CD14-positive monocyte (primary cell): ENCODE measurements at regions not wholly inside any gene's neighbourhood (a gene's known extent, or its start where the extent isn't known, plus 50 kb on each side); places are given as distances from the start of the nearest gene placed in this dataset.

ENCODE experiments used
- DNase-seq, 3 donors: peaks; one replicate each; pipeline ENCODE4 v3.0.0-alpha.2; 2011 to 2022
- H2AFZ ChIP-seq: 2 replicates; pipeline ENCODE4 v1.6.0; 2012; ENCODE audit warnings: mild to moderate bottlenecking, low read depth, low read length, inconsistent platforms; ENCODE audit not compliant: insufficient read depth, poor library complexity, severe bottlenecking
- H3K27ac ChIP-seq, 2 donors: 1 replicate in 1 of 2; 2 replicates in 1 of 2; pipeline ENCODE4 v1.5.1; 2012 to 2013; ENCODE audit warnings: low read length in 2 of 2, control low read depth in 1 of 2, inconsistent platforms in 1 of 2, low read depth in 1 of 2, mild to moderate bottlenecking in 1 of 2
- H3K27me3 ChIP-seq, 2 donors: one replicate each; pipeline versions ENCODE4 v1.6.0 to v1.6.1; 2011 to 2013; ENCODE audit warnings: low read length in 2 of 2; ENCODE audit not compliant: control insufficient read depth in 2 of 2, insufficient read depth in 2 of 2
- H3K36me3 ChIP-seq, 2 donors: replicated peaks in 1 of 2; 1 replicate in 1 of 2; 2 replicates in 1 of 2; pipeline versions ENCODE4 v1.5.1 to v1.6.1; 2012 to 2013; ENCODE audit warnings: low read length in 2 of 2, control low read depth in 1 of 2, inconsistent platforms in 1 of 2, mild to moderate bottlenecking in 1 of 2; ENCODE audit not compliant: insufficient read depth in 2 of 2, control insufficient read depth in 1 of 2
- H3K4me1 ChIP-seq, 2 donors: 1 replicate in 1 of 2; 2 replicates in 1 of 2; pipeline versions ENCODE4 v1.5.1 to v1.6.1; 2012 to 2013; ENCODE audit warnings: low read length in 2 of 2, control low read depth in 1 of 2, inconsistent platforms in 1 of 2, mild to moderate bottlenecking in 1 of 2, moderate library complexity in 1 of 2; ENCODE audit not compliant: insufficient read depth in 2 of 2, control insufficient read depth in 1 of 2
- H3K4me2 ChIP-seq: replicated peaks from 2 replicates; pipeline ENCODE3; 2012; ENCODE audit warnings: low read length, moderate library complexity, mild to moderate bottlenecking; ENCODE audit not compliant: poor library complexity, severe bottlenecking; ENCODE audit errors: extremely low read depth
- H3K4me3 ChIP-seq, 3 experiments: fragments of 200-600 bp in 1 of 3; sonication (generic) in 1 of 3; replicated peaks in 1 of 3; 1 replicate in 2 of 3; 2 replicates in 1 of 3; pipeline ENCODE4 v1.5.1; 2011 to 2013; ENCODE audit warnings: low read length in 3 of 3, mild to moderate bottlenecking in 3 of 3, control low read depth in 2 of 3, low read depth in 2 of 3, inconsistent platforms in 1 of 3, moderate library complexity in 1 of 3
- H3K79me2 ChIP-seq: 2 replicates; pipeline ENCODE4 v1.6.0; 2012; ENCODE audit warnings: mild to moderate bottlenecking, control low read depth, inconsistent platforms, low read length, moderate library complexity; ENCODE audit not compliant: insufficient read depth
- H3K9ac ChIP-seq: 2 replicates; pipeline ENCODE4 v1.6.0; 2017; ENCODE audit warnings: low read length, mild to moderate bottlenecking; ENCODE audit not compliant: insufficient read depth, poor library complexity, severe bottlenecking
- H3K9me3 ChIP-seq, 2 donors: replicated peaks in 1 of 2; 1 replicate in 1 of 2; 2 replicates in 1 of 2; pipeline versions ENCODE4 v1.5.1 to v1.6.1; 2012 to 2013; ENCODE audit warnings: low read length in 2 of 2, control low read depth in 1 of 2; ENCODE audit not compliant: control insufficient read depth in 1 of 2, insufficient read depth in 1 of 2
- H4K20me1 ChIP-seq: 2 replicates; pipeline ENCODE4 v1.6.0; 2012; ENCODE audit warnings: mild to moderate bottlenecking, low read length, control low read depth, moderate library complexity; ENCODE audit not compliant: insufficient read depth
- H3K27ac Mint-ChIP-seq, 7 donors: one replicate each; pipeline ENCODE4 v1.8.0; 2020; ENCODE audit warnings: mild to moderate bottlenecking in 7 of 7, mixed read lengths in 7 of 7, moderate library complexity in 6 of 7, inconsistent platforms in 2 of 7
- H3K27me3 Mint-ChIP-seq, 3 donors: one replicate each; pipeline ENCODE4 v1.8.0; 2021 to 2022; ENCODE audit warnings: low read depth in 3 of 3, mild to moderate bottlenecking in 3 of 3, mixed read lengths in 3 of 3, moderate library complexity in 3 of 3, inconsistent platforms in 1 of 3
- H3K36me3 Mint-ChIP-seq, 2 donors: one replicate each; pipeline ENCODE4 v1.8.0; 2020; ENCODE audit warnings: mixed read lengths in 2 of 2, inconsistent platforms in 1 of 2, mild to moderate bottlenecking in 1 of 2
- H3K4me1 Mint-ChIP-seq: one replicate; pipeline ENCODE4 v1.8.0; 2020; ENCODE audit warnings: mild to moderate bottlenecking, mixed read lengths
- H3K4me3 Mint-ChIP-seq, 2 donors: one replicate each; pipeline ENCODE4 v1.8.0; 2020; ENCODE audit warnings: mild to moderate bottlenecking in 2 of 2, mixed read lengths in 2 of 2, moderate library complexity in 1 of 2
- H3K9me3 Mint-ChIP-seq, 7 donors: one replicate each; pipeline ENCODE4 v1.8.0; 2020 to 2022; ENCODE audit warnings: mixed read lengths in 7 of 7, mild to moderate bottlenecking in 6 of 7, moderate library complexity in 6 of 7, inconsistent platforms in 2 of 7
- CTCF ChIP-seq: fragments of 200-600 bp; IDR thresholded peaks from one replicate; pipeline ENCODE4 v1.8.0; 2022; ENCODE audit warnings: antibody characterized with exemption, mild to moderate bottlenecking
- WGBS: methylation state at CpG from one replicate; pipeline ENCODE4 v1.1.5; 2013; ENCODE audit warnings: missing lambda C conversion rate; ENCODE audit not compliant: insufficient coverage; 5-methylcytosine and 5-hydroxymethylcytosine counted together
- intact Hi-C, 2 donors: fragments of 100-400 bp; cut with micrococcal nuclease; formaldehyde crosslinking; loops; one replicate each; pipeline versions ENCODE4 v1.15.0 to v1.15.1; 2023

- no peak overlapping the region for H3K27ac ChIP-seq
- H2AFZ ChIP-seq, result no peak overlapping the region
- peaks cover 25 to 43% (median 32%) of the 10 kb centered on the region in 7 donors for H3K9me3 Mint-ChIP-seq
- no peak overlapping the region for H3K4me2 ChIP-seq
- no peaks in the 10 kb centered on the region for H3K36me3 ChIP-seq
- no peaks in the 10 kb centered on the region for H3K79me2 ChIP-seq
- no peaks in the 10 kb centered on the region for H3K36me3 Mint-ChIP-seq
- peaks cover 0 to 2% (median 1%) of the 10 kb centered on the region in 3 donors for H3K27me3 Mint-ChIP-seq
- no peak overlapping the region for H3K4me3 Mint-ChIP-seq
- no peaks in the 10 kb centered on the region for H3K4me1 Mint-ChIP-seq
- H3K9ac ChIP-seq, result no peak overlapping the region
- no peaks in the 10 kb centered on the region for H3K4me1 ChIP-seq
- TF ChIP-seq CTCF, result no peak
- no peak overlapping the region for H3K27ac Mint-ChIP-seq
- no peaks in the 10 kb centered on the region for H3K27me3 ChIP-seq
- DNase-seq, result no peak
- no peaks in the 10 kb centered on the region for H4K20me1 ChIP-seq
- peaks cover 39 to 41% of the 10 kb centered on the region in 2 donors for H3K9me3 ChIP-seq
- H3K4me3 ChIP-seq, result no peak overlapping the region
- intact Hi-C loops, result no loop called here
- whole genome bisulfite sequencing, result 43% methylated on average over 1 of the region's 1 CpG
Observed at GRCh38 chr6:85824329-85824728, 181.6 kb upstream of the SYNCRIP start.

DNA sequence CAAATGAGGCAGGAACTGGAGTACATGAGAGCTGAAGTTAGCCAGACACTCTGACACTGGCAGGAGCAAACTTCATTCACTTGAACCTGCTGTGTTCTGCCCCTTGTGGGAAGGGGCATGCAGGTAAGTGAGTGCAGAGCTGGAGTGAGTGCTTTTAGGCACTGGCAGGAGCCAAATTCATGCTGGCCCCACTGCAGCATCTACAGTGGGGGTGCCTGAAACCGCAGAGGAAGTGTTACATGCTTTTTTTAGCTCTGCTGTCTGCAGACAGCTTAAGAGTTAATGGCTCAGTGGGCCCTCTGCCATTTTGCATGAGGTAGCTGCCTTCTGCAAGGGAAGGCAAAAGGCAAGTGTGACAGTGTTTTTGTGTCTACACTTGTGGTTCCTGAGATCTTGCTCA lies 167.9 kb upstream of the SYNCRIP start:
- Mint-ChIP-seq H3K36me3 (no peaks in the 10 kb centered on the region), H3K9me3 (peaks cover 17 to 42% (median 37%) of the 10 kb centered on the region in 7 donors), H3K4me3 (no peak overlapping the region), H3K4me1 (no peaks in the 10 kb centered on the region), H3K27ac (no peak overlapping the region), H3K27me3 (peaks cover 0 to 2% (median 0%) of the 10 kb centered on the region in 3 donors)
- Histone ChIP-seq H3K4me2 (no peak overlapping the region), H3K27ac (no peak overlapping the region), H3K4me3 (no peak overlapping the region), H3K9me3 (peaks cover 21 to 37% of the 10 kb centered on the region in 2 donors), H4K20me1 (no peaks in the 10 kb centered on the region), H3K4me1 (no peaks in the 10 kb centered on the region), H3K36me3 (no peaks in the 10 kb centered on the region), H3K27me3 (no peaks in the 10 kb centered on the region), H2AFZ (no peak overlapping the region), H3K79me2 (no peaks in the 10 kb centered on the region), H3K9ac (no peak overlapping the region)
- DNase-seq, result no peak
- intact Hi-C loops, result no loop called here
- 54% methylated on average over 1 of the region's 1 CpG for WGBS
- TF ChIP-seq CTCF, result no peak
